ENCODE measurements at regions not wholly inside any gene's neighbourhood (a gene's known extent, or its start where the extent isn't known, plus 50 kb on each side); places are given as distances from the start of the nearest gene placed in this dataset.

GRCh38 chr7:153541903-153542302 is 510.3 kb upstream of the DPP6 start:
- no peaks in the 10 kb centered on the region for H3K9me3 ChIP-seq (replicated peaks in 1 of 2; ENCODE audit: control insufficient read depth in 2 of 2, insufficient read depth in 1 of 2, low read depth in 1 of 2, low read length in 2 of 2)
- no peaks in the 10 kb centered on the region for H3K36me3 ChIP-seq (replicated peaks in 1 of 2; ENCODE audit: control insufficient read depth in 2 of 2, insufficient read depth in 2 of 2, low read length in 2 of 2)
- H3K79me1 ChIP-seq (ENCODE audit: low read depth, low read length): no peaks in the 10 kb centered on the region
- H3K4me3 ChIP-seq (ENCODE audit: low read length in 2 of 2): no peak overlapping the region
- H2BK120ac ChIP-seq (ENCODE audit: low read depth, low read length): no peak overlapping the region
- no peak overlapping the region for H2BK15ac ChIP-seq (ENCODE audit: low read length)
- no peak overlapping the region for H3K4me2 ChIP-seq (ENCODE audit: insufficient read depth, low read length, poor library complexity, severe bottlenecking)
- H3K27me3 ChIP-seq (ENCODE audit: control insufficient read depth in 3 of 3, insufficient read depth in 3 of 3, low read depth in 1 of 3, low read length in 3 of 3): peaks cover 0 to 11% (median 0%) of the 10 kb centered on the region in 3 experiments
- no peak overlapping the region for H3K4ac ChIP-seq (ENCODE audit: low read length)
- no peak overlapping the region for H2AFZ ChIP-seq (ENCODE audit: low read length)
- no peak overlapping the region for H4K91ac ChIP-seq (ENCODE audit: low read depth, low read length, poor library complexity)
- H3K4me1 ChIP-seq (ENCODE audit: control insufficient read depth in 2 of 2, insufficient read depth in 1 of 2, low read depth in 1 of 2, low read length in 2 of 2): peaks cover 0 to 3% of the 10 kb centered on the region in 2 donors
- no peak overlapping the region for H2AK5ac ChIP-seq (ENCODE audit: low read depth, low read length)
- no peak overlapping the region for H3K27ac ChIP-seq (replicated peaks; ENCODE audit: low read length)
- no peak overlapping the region for H2BK5ac ChIP-seq (ENCODE audit: low read length)
- DNase-seq (ENCODE audit: low spot score): no peak
- no peak overlapping the region for H2BK12ac ChIP-seq (ENCODE audit: low read length)
- H4K8ac ChIP-seq (ENCODE audit: low read depth, low read length): no peak overlapping the region
- WGBS, 2 donors (ENCODE audit: extremely low coverage in 2 of 2, insufficient read length in 2 of 2, insufficient replicate concordance in 1 of 2): no CpG with 5 or more reads among the region's 2 CpGs
- no peak overlapping the region for H3K23ac ChIP-seq (ENCODE audit: low read depth, low read length, poor library complexity)
- no peak overlapping the region for H3K18ac ChIP-seq (ENCODE audit: low read length)
- H3K14ac ChIP-seq (ENCODE audit: low read length): no peak overlapping the region
- no peak overlapping the region for H3K9ac ChIP-seq (ENCODE audit: low read depth, low read length, poor library complexity)

- Histone ChIP-seq H2BK12ac (ENCODE audit: low read length) (no peak overlapping the region), H2BK5ac (ENCODE audit: low read length) (no peak overlapping the region), H3K4ac (ENCODE audit: low read length) (no peak overlapping the region), H4K91ac (ENCODE audit: low read depth, low read length, poor library complexity) (no peak overlapping the region), H3K4me2 (ENCODE audit: insufficient read depth, low read length, poor library complexity, severe bottlenecking) (no peak overlapping the region), H3K9me3 (replicated peaks in 1 of 2; ENCODE audit: control insufficient read depth in 2 of 2, insufficient read depth in 1 of 2, low read depth in 1 of 2, low read length in 2 of 2) (no peaks in the 10 kb centered on the region), H2BK15ac (ENCODE audit: low read length) (no peak overlapping the region), H3K4me3 (ENCODE audit: low read length in 2 of 2) (no peak overlapping the region), H2AK5ac (ENCODE audit: low read depth, low read length) (no peak overlapping the region), H3K79me1 (ENCODE audit: low read depth, low read length) (no peaks in the 10 kb centered on the region), H3K36me3 (replicated peaks in 1 of 2; ENCODE audit: control insufficient read depth in 2 of 2, insufficient read depth in 2 of 2, low read length in 2 of 2) (no peaks in the 10 kb centered on the region), H4K8ac (ENCODE audit: low read depth, low read length) (no peak overlapping the region), H3K23ac (ENCODE audit: low read depth, low read length, poor library complexity) (no peak overlapping the region), H3K9ac (ENCODE audit: low read depth, low read length, poor library complexity) (no peak overlapping the region), H2AFZ (ENCODE audit: low read length) (no peak overlapping the region), H3K27me3 (ENCODE audit: control insufficient read depth in 3 of 3, insufficient read depth in 3 of 3, low read depth in 1 of 3, low read length in 3 of 3) (peaks cover 0 to 11% (median 0%) of the 10 kb centered on the region in 3 experiments), H3K27ac (replicated peaks; ENCODE audit: low read length) (no peak overlapping the region), H3K18ac (ENCODE audit: low read length) (no peak overlapping the region), H3K4me1 (ENCODE audit: control insufficient read depth in 2 of 2, insufficient read depth in 1 of 2, low read depth in 1 of 2, low read length in 2 of 2) (no peaks in the 10 kb centered on the region), H3K14ac (ENCODE audit: low read length) (no peak overlapping the region), H2BK120ac (ENCODE audit: low read depth, low read length) (no peak overlapping the region)
- no CpG with 5 or more reads among the region's 5 CpGs for WGBS, 2 donors (ENCODE audit: extremely low coverage in 2 of 2, insufficient read length in 2 of 2, insufficient replicate concordance in 1 of 2)
- DNase-seq (ENCODE audit: low spot score): no peak
Observed at GRCh38 chr7:153543232-153543631, 509.0 kb upstream of the DPP6 start.

- no peak overlapping the region for H2AFZ ChIP-seq (ENCODE audit: low read length)
- no peak overlapping the region for H2BK12ac ChIP-seq (ENCODE audit: low read length)
- no peaks in the 10 kb centered on the region for H3K27me3 ChIP-seq (ENCODE audit: control insufficient read depth in 3 of 3, insufficient read depth in 3 of 3, low read depth in 1 of 3, low read length in 3 of 3)
- H2AK5ac ChIP-seq (ENCODE audit: low read depth, low read length): no peak overlapping the region
- no peak overlapping the region for H4K8ac ChIP-seq (ENCODE audit: low read depth, low read length)
- no peak overlapping the region for H3K4me3 ChIP-seq (ENCODE audit: low read length in 2 of 2)
- H3K4ac ChIP-seq (ENCODE audit: low read length): no peak overlapping the region
- H2BK15ac ChIP-seq (ENCODE audit: low read length): no peak overlapping the region
- no peak for DNase-seq (ENCODE audit: low spot score)
- no peak overlapping the region for H3K23ac ChIP-seq (ENCODE audit: low read depth, low read length, poor library complexity)
- no peak overlapping the region for H2BK120ac ChIP-seq (ENCODE audit: low read depth, low read length)
- no peak overlapping the region for H3K14ac ChIP-seq (ENCODE audit: low read length)
- no peak overlapping the region for H3K27ac ChIP-seq (replicated peaks; ENCODE audit: low read length)
- H3K4me2 ChIP-seq (ENCODE audit: insufficient read depth, low read length, poor library complexity, severe bottlenecking): no peak overlapping the region
- H3K9me3 ChIP-seq (replicated peaks in 1 of 2; ENCODE audit: control insufficient read depth in 2 of 2, insufficient read depth in 1 of 2, low read depth in 1 of 2, low read length in 2 of 2): no peaks in the 10 kb centered on the region
- whole genome bisulfite sequencing, 2 donors (ENCODE audit: extremely low coverage in 2 of 2, insufficient read length in 2 of 2, insufficient replicate concordance in 1 of 2): no CpG with 5 or more reads among the region's 1 CpG
- no peaks in the 10 kb centered on the region for H3K79me1 ChIP-seq (ENCODE audit: low read depth, low read length)
- no peak overlapping the region for H2BK5ac ChIP-seq (ENCODE audit: low read length)
- H3K18ac ChIP-seq (ENCODE audit: low read length): no peak overlapping the region
- H3K36me3 ChIP-seq (replicated peaks in 1 of 2; ENCODE audit: control insufficient read depth in 2 of 2, insufficient read depth in 2 of 2, low read length in 2 of 2): no peaks in the 10 kb centered on the region
- no peaks in the 10 kb centered on the region for H3K4me1 ChIP-seq (ENCODE audit: control insufficient read depth in 2 of 2, insufficient read depth in 1 of 2, low read depth in 1 of 2, low read length in 2 of 2)
- H4K91ac ChIP-seq (ENCODE audit: low read depth, low read length, poor library complexity): no peak overlapping the region
- no peak overlapping the region for H3K9ac ChIP-seq (ENCODE audit: low read depth, low read length, poor library complexity)
Observed at GRCh38 chr7:153550173-153550572, 502.0 kb upstream of the DPP6 start.

DNA sequence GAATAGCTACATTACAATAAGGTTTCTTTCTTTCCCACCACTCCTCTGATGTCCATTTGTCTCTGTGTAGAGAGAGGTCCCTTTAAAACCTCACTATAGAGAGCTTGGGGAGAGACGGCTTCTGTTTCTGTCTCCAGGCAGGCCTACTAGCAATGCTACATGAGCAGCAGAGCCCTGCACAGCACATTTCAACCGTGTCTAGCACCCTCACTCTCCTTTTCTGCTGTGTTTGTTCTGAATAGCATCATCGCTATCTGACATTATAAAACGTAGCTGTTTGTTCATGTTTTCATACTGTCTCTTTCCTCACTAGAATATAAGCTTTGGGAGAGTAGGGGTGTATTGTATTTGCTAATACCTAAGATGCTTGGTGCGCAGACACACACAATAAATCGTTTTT is 487.8 kb upstream of the DPP6 start:
- H3K27ac ChIP-seq (replicated peaks; ENCODE audit: low read length): no peak overlapping the region
- no peak overlapping the region for H3K14ac ChIP-seq (ENCODE audit: low read length)
- no peaks in the 10 kb centered on the region for H3K27me3 ChIP-seq (ENCODE audit: control insufficient read depth in 3 of 3, insufficient read depth in 3 of 3, low read depth in 1 of 3, low read length in 3 of 3)
- H2AFZ ChIP-seq (ENCODE audit: low read length): no peak overlapping the region
- H3K4me1 ChIP-seq (ENCODE audit: control insufficient read depth in 2 of 2, insufficient read depth in 1 of 2, low read depth in 1 of 2, low read length in 2 of 2): no peaks in the 10 kb centered on the region
- no peak overlapping the region for H4K8ac ChIP-seq (ENCODE audit: low read depth, low read length)
- WGBS, 2 donors (ENCODE audit: extremely low coverage in 2 of 2, insufficient read length in 2 of 2, insufficient replicate concordance in 1 of 2): no CpG with 5 or more reads among the region's 6 CpGs
- no peaks in the 10 kb centered on the region for H3K79me1 ChIP-seq (ENCODE audit: low read depth, low read length)
- no peak overlapping the region for H2BK15ac ChIP-seq (ENCODE audit: low read length)
- H3K9me3 ChIP-seq (replicated peaks in 1 of 2; ENCODE audit: control insufficient read depth in 2 of 2, insufficient read depth in 1 of 2, low read depth in 1 of 2, low read length in 2 of 2): peaks cover 0 to 3% of the 10 kb centered on the region in 2 donors
- no peak overlapping the region for H3K4ac ChIP-seq (ENCODE audit: low read length)
- no peak overlapping the region for H3K4me2 ChIP-seq (ENCODE audit: insufficient read depth, low read length, poor library complexity, severe bottlenecking)
- no peak overlapping the region for H2BK120ac ChIP-seq (ENCODE audit: low read depth, low read length)
- H3K9ac ChIP-seq (ENCODE audit: low read depth, low read length, poor library complexity): no peak overlapping the region
- H3K36me3 ChIP-seq (replicated peaks in 1 of 2; ENCODE audit: control insufficient read depth in 2 of 2, insufficient read depth in 2 of 2, low read length in 2 of 2): no peaks in the 10 kb centered on the region
- no peak for DNase-seq (ENCODE audit: low spot score)
- no peak overlapping the region for H4K91ac ChIP-seq (ENCODE audit: low read depth, low read length, poor library complexity)
- H2AK5ac ChIP-seq (ENCODE audit: low read depth, low read length): no peak overlapping the region
- H3K4me3 ChIP-seq (ENCODE audit: low read length in 2 of 2): no peak overlapping the region
- H2BK12ac ChIP-seq (ENCODE audit: low read length): no peak overlapping the region
- H3K18ac ChIP-seq (ENCODE audit: low read length): no peak overlapping the region
- no peak overlapping the region for H2BK5ac ChIP-seq (ENCODE audit: low read length)
- no peak overlapping the region for H3K23ac ChIP-seq (ENCODE audit: low read depth, low read length, poor library complexity)

All from neuronal stem cell (in vitro differentiated cells).